ENCODE measurements at regions not wholly inside any gene's neighbourhood (a gene's known extent, or its start where the extent isn't known, plus 50 kb on each side); places are given as distances from the start of the nearest gene placed in this dataset.

GRCh38 chr10:43851030-43851429, 202.3 kb upstream of the ZNF32 start:
- H3K36me3 ChIP-seq (ENCODE audit: control insufficient read depth, insufficient read depth, low read length) = no peaks in the 10 kb centered on the region
- H3K4me1 ChIP-seq (ENCODE audit: control insufficient read depth, insufficient read depth, low read length, poor library complexity, severe bottlenecking) = no peaks in the 10 kb centered on the region
- DNase-seq = no peak
- H3K4me3 ChIP-seq (ENCODE audit: insufficient read depth, low read depth, low read length, poor library complexity, severe bottlenecking) = no peak overlapping the region
- H3K27ac ChIP-seq (ENCODE audit: insufficient read depth, low read length, poor library complexity, severe bottlenecking) = no peak overlapping the region
- no peaks in the 10 kb centered on the region for H3K9me3 ChIP-seq (ENCODE audit: control insufficient read depth, low read length)
- H3K27me3 ChIP-seq (replicated peaks; ENCODE audit: control insufficient read depth, insufficient read depth, low read length, poor library complexity, severe bottlenecking) = no peaks in the 10 kb centered on the region

GRCh38 chr10:43849551-43849950, 200.9 kb upstream of the ZNF32 start:
- Histone ChIP-seq H3K36me3 (ENCODE audit: control insufficient read depth, insufficient read depth, low read length) (no peaks in the 10 kb centered on the region), H3K4me1 (ENCODE audit: control insufficient read depth, insufficient read depth, low read length, poor library complexity, severe bottlenecking) (no peaks in the 10 kb centered on the region), H3K4me3 (ENCODE audit: insufficient read depth, low read depth, low read length, poor library complexity, severe bottlenecking) (no peak overlapping the region), H3K27ac (ENCODE audit: insufficient read depth, low read length, poor library complexity, severe bottlenecking) (no peak overlapping the region), H3K27me3 (replicated peaks; ENCODE audit: control insufficient read depth, insufficient read depth, low read length, poor library complexity, severe bottlenecking) (no peaks in the 10 kb centered on the region), H3K9me3 (ENCODE audit: control insufficient read depth, low read length) (no peaks in the 10 kb centered on the region)
- DNase-seq = no peak

GRCh38 chr10:43846968-43847367, 198.3 kb upstream of the ZNF32 start:
- H3K36me3 ChIP-seq (ENCODE audit: control insufficient read depth, insufficient read depth, low read length) = no peaks in the 10 kb centered on the region
- no peak overlapping the region for H3K27ac ChIP-seq (ENCODE audit: insufficient read depth, low read length, poor library complexity, severe bottlenecking)
- no peaks in the 10 kb centered on the region for H3K9me3 ChIP-seq (ENCODE audit: control insufficient read depth, low read length)

GRCh38 chr10:43846187-43846680, 197.6 kb upstream of the ZNF32 start:
- H3K9me3 ChIP-seq (ENCODE audit: control insufficient read depth, low read length) = no peaks in the 10 kb centered on the region
- H3K27me3 ChIP-seq (replicated peaks; ENCODE audit: control insufficient read depth, insufficient read depth, low read length, poor library complexity, severe bottlenecking) = no peaks in the 10 kb centered on the region
- DNase-seq = peak in 2 of 3 donors; percentile 4 to 5
- peak overlapping the region; percentile 41 for H3K4me3 ChIP-seq (ENCODE audit: insufficient read depth, low read depth, low read length, poor library complexity, severe bottlenecking)
- no peaks in the 10 kb centered on the region for H3K36me3 ChIP-seq (ENCODE audit: control insufficient read depth, insufficient read depth, low read length)
- H3K4me1 ChIP-seq (ENCODE audit: control insufficient read depth, insufficient read depth, low read length, poor library complexity, severe bottlenecking) = no peaks in the 10 kb centered on the region
- H3K27ac ChIP-seq (ENCODE audit: insufficient read depth, low read length, poor library complexity, severe bottlenecking) = no peak overlapping the region

More at GRCh38 chr10:43846968-43847367, 198.3 kb upstream of the ZNF32 start:
- Histone ChIP-seq H3K27me3 (replicated peaks; ENCODE audit: control insufficient read depth, insufficient read depth, low read length, poor library complexity, severe bottlenecking) (no peaks in the 10 kb centered on the region), H3K4me1 (ENCODE audit: control insufficient read depth, insufficient read depth, low read length, poor library complexity, severe bottlenecking) (no peaks in the 10 kb centered on the region), H3K4me3 (ENCODE audit: insufficient read depth, low read depth, low read length, poor library complexity, severe bottlenecking) (no peak overlapping the region)
- DNase-seq = no peak

- Histone ChIP-seq H3K27me3 (replicated peaks; ENCODE audit: control insufficient read depth, insufficient read depth, low read length, poor library complexity, severe bottlenecking) (no peaks in the 10 kb centered on the region), H3K4me3 (ENCODE audit: insufficient read depth, low read depth, low read length, poor library complexity, severe bottlenecking) (no peak overlapping the region), H3K27ac (ENCODE audit: insufficient read depth, low read length, poor library complexity, severe bottlenecking) (no peak overlapping the region), H3K4me1 (ENCODE audit: control insufficient read depth, insufficient read depth, low read length, poor library complexity, severe bottlenecking) (no peaks in the 10 kb centered on the region), H3K9me3 (ENCODE audit: control insufficient read depth, low read length) (no peaks in the 10 kb centered on the region), H3K36me3 (ENCODE audit: control insufficient read depth, insufficient read depth, low read length) (no peaks in the 10 kb centered on the region)
- DNase-seq = no peak
Measured at GRCh38 chr10:43845121-43845520, 196.4 kb upstream of the ZNF32 start.

- Histone ChIP-seq H3K27me3 (replicated peaks; ENCODE audit: control insufficient read depth, insufficient read depth, low read length, poor library complexity, severe bottlenecking) (no peaks in the 10 kb centered on the region), H3K9me3 (ENCODE audit: control insufficient read depth, low read length) (no peaks in the 10 kb centered on the region), H3K4me1 (ENCODE audit: control insufficient read depth, insufficient read depth, low read length, poor library complexity, severe bottlenecking) (no peaks in the 10 kb centered on the region), H3K27ac (ENCODE audit: insufficient read depth, low read length, poor library complexity, severe bottlenecking) (no peak overlapping the region), H3K4me3 (ENCODE audit: insufficient read depth, low read depth, low read length, poor library complexity, severe bottlenecking) (no peak overlapping the region), H3K36me3 (ENCODE audit: control insufficient read depth, insufficient read depth, low read length) (no peaks in the 10 kb centered on the region)
- no peak for DNase-seq
Measured at GRCh38 chr10:43844221-43844620, 195.5 kb upstream of the ZNF32 start.

GRCh38 chr10:43843321-43844101, 194.8 kb upstream of the ZNF32 start:
- Histone ChIP-seq H3K36me3 (ENCODE audit: control insufficient read depth, insufficient read depth, low read length) (no peaks in the 10 kb centered on the region), H3K4me1 (ENCODE audit: control insufficient read depth, insufficient read depth, low read length, poor library complexity, severe bottlenecking) (no peaks in the 10 kb centered on the region), H3K27me3 (replicated peaks; ENCODE audit: control insufficient read depth, insufficient read depth, low read length, poor library complexity, severe bottlenecking) (no peaks in the 10 kb centered on the region), H3K4me3 (ENCODE audit: insufficient read depth, low read depth, low read length, poor library complexity, severe bottlenecking) (no peak overlapping the region), H3K9me3 (ENCODE audit: control insufficient read depth, low read length) (no peaks in the 10 kb centered on the region), H3K27ac (ENCODE audit: insufficient read depth, low read length, poor library complexity, severe bottlenecking) (no peak overlapping the region)
- no peak for DNase-seq

- Histone ChIP-seq H3K27ac (ENCODE audit: insufficient read depth, low read length, poor library complexity, severe bottlenecking) (no peak overlapping the region), H3K4me3 (ENCODE audit: insufficient read depth, low read depth, low read length, poor library complexity, severe bottlenecking) (no peak overlapping the region), H3K36me3 (ENCODE audit: control insufficient read depth, insufficient read depth, low read length) (no peaks in the 10 kb centered on the region), H3K9me3 (ENCODE audit: control insufficient read depth, low read length) (no peaks in the 10 kb centered on the region), H3K4me1 (ENCODE audit: control insufficient read depth, insufficient read depth, low read length, poor library complexity, severe bottlenecking) (no peaks in the 10 kb centered on the region), H3K27me3 (replicated peaks; ENCODE audit: control insufficient read depth, insufficient read depth, low read length, poor library complexity, severe bottlenecking) (no peaks in the 10 kb centered on the region)
- DNase-seq = no peak
Measured at GRCh38 chr10:43842496-43842895, 193.8 kb upstream of the ZNF32 start.

- no peaks in the 10 kb centered on the region for H3K27me3 ChIP-seq (replicated peaks; ENCODE audit: control insufficient read depth, insufficient read depth, low read length, poor library complexity, severe bottlenecking)
- DNase-seq = no peak
- H3K4me1 ChIP-seq (ENCODE audit: control insufficient read depth, insufficient read depth, low read length, poor library complexity, severe bottlenecking) = no peaks in the 10 kb centered on the region
- no peaks in the 10 kb centered on the region for H3K9me3 ChIP-seq (ENCODE audit: control insufficient read depth, low read length)
- no peak overlapping the region for H3K27ac ChIP-seq (ENCODE audit: insufficient read depth, low read length, poor library complexity, severe bottlenecking)
- H3K36me3 ChIP-seq (ENCODE audit: control insufficient read depth, insufficient read depth, low read length) = no peaks in the 10 kb centered on the region
- no peak overlapping the region for H3K4me3 ChIP-seq (ENCODE audit: insufficient read depth, low read depth, low read length, poor library complexity, severe bottlenecking)
Measured at GRCh38 chr10:43842072-43842471, 193.4 kb upstream of the ZNF32 start.

GRCh38 chr10:43839973-43840372, 191.3 kb upstream of the ZNF32 start:
- no peak for DNase-seq
- no peaks in the 10 kb centered on the region for H3K4me1 ChIP-seq (ENCODE audit: control insufficient read depth, insufficient read depth, low read length, poor library complexity, severe bottlenecking)
- no peaks in the 10 kb centered on the region for H3K9me3 ChIP-seq (ENCODE audit: control insufficient read depth, low read length)
- no peaks in the 10 kb centered on the region for H3K27me3 ChIP-seq (replicated peaks; ENCODE audit: control insufficient read depth, insufficient read depth, low read length, poor library complexity, severe bottlenecking)
- no peaks in the 10 kb centered on the region for H3K36me3 ChIP-seq (ENCODE audit: control insufficient read depth, insufficient read depth, low read length)
- H3K27ac ChIP-seq (ENCODE audit: insufficient read depth, low read length, poor library complexity, severe bottlenecking) = no peak overlapping the region
- no peak overlapping the region for H3K4me3 ChIP-seq (ENCODE audit: insufficient read depth, low read depth, low read length, poor library complexity, severe bottlenecking)
